ACC112 (cell line): ENCODE measurements at regions not wholly inside any gene's neighbourhood (a gene's known extent, or its start where the extent isn't known, plus 50 kb on each side); places are given as distances from the start of the nearest gene placed in this dataset.
"Not testable (repeated sequence)": the region's sequence is repeated elsewhere in the genome, so short reads cannot be mapped to it uniquely, and the experiment has no call there.

Experiments
- H2AFZ ChIP-seq: fragments of 200-600 bp; sonication (generic); one replicate; pipeline ENCODE4 v1.6.0; 2017; ENCODE audit warnings: antibody characterized with exemption, low read length; ENCODE audit not compliant: unreplicated experiment
- H3K27ac ChIP-seq: fragments of 200-600 bp; sonication (generic); 2 replicates; pipeline ENCODE4 v1.5.1; 2014; ENCODE audit warnings: low read depth, mild to moderate bottlenecking, antibody characterized with exemption, low read length, moderate library complexity
- H3K27me3 ChIP-seq: fragments of 200-600 bp; sonication (generic); 2 replicates; pipeline ENCODE4 v1.6.1; 2014; ENCODE audit warnings: mild to moderate bottlenecking, antibody characterized with exemption, low read length, moderate library complexity, mixed read lengths; ENCODE audit not compliant: insufficient read depth
- H3K36me3 ChIP-seq: fragments of 200-600 bp; sonication (generic); 2 replicates; pipeline ENCODE4 v1.6.1; 2016; ENCODE audit warnings: mild to moderate bottlenecking, antibody characterized with exemption, low read length, moderate library complexity, mixed read lengths; ENCODE audit not compliant: insufficient read depth
- H3K4me1 ChIP-seq: fragments of 200-600 bp; sonication (generic); one replicate; pipeline ENCODE4 v1.6.1; 2016; ENCODE audit warnings: low read length, mixed read lengths; ENCODE audit not compliant: insufficient read depth, unreplicated experiment, control insufficient read depth
- H3K4me3 ChIP-seq: fragments of 200-600 bp; sonication (generic); 2 replicates; pipeline ENCODE4 v1.5.1; 2014; ENCODE audit warnings: mild to moderate bottlenecking, low read depth, low read length
- H3K79me2 ChIP-seq: fragments of 200-600 bp; sonication (generic); one replicate; pipeline ENCODE4 v1.6.0; 2016; ENCODE audit warnings: low read length; ENCODE audit not compliant: control insufficient read depth, unreplicated experiment, insufficient read depth

GRCh38 chr1:228796945-228797344, 61.7 kb downstream of the RHOU start:
- not testable (repeated sequence) for H3K4me1 ChIP-seq, H2AFZ ChIP-seq, H3K4me3 ChIP-seq, H3K79me2 ChIP-seq, H3K36me3 ChIP-seq, H3K27ac ChIP-seq
- H3K27me3 ChIP-seq = peaks cover 58% of the 10 kb centered on the region

- Histone ChIP-seq H2AFZ (no peak overlapping the region), H3K4me3 (no peak overlapping the region), H3K79me2 (no peaks in the 10 kb centered on the region), H3K36me3 (no peaks in the 10 kb centered on the region), H3K27me3 (peaks cover 52% of the 10 kb centered on the region), H3K4me1 (no peaks in the 10 kb centered on the region), H3K27ac (no peak overlapping the region)
Observed at GRCh38 chr1:228798035-228798434, 62.8 kb downstream of the RHOU start.

- Histone ChIP-seq H3K27me3 (peaks cover 52% of the 10 kb centered on the region), H3K4me3 (no peak overlapping the region), H3K36me3 (no peaks in the 10 kb centered on the region), H2AFZ (no peak overlapping the region), H3K27ac (no peak overlapping the region), H3K79me2 (no peaks in the 10 kb centered on the region), H3K4me1 (no peaks in the 10 kb centered on the region)
Observed at GRCh38 chr1:228798548-228798947, 63.3 kb downstream of the RHOU start.

- Histone ChIP-seq H3K4me1 (no peaks in the 10 kb centered on the region), H2AFZ (no peak overlapping the region), H3K4me3 (no peak overlapping the region), H3K27ac (no peak overlapping the region), H3K79me2 (no peaks in the 10 kb centered on the region), H3K36me3 (no peaks in the 10 kb centered on the region), H3K27me3 (peaks cover 50% of the 10 kb centered on the region)
Observed at GRCh38 chr1:228799924-228800323, 64.6 kb downstream of the RHOU start.

GRCh38 chr1:228801068-228801467, 65.8 kb downstream of the RHOU start:
- Histone ChIP-seq H3K27me3 (peaks cover 54% of the 10 kb centered on the region), H3K4me1 (no peaks in the 10 kb centered on the region), H3K36me3 (no peaks in the 10 kb centered on the region), H3K27ac (no peak overlapping the region), H2AFZ (no peak overlapping the region), H3K79me2 (no peaks in the 10 kb centered on the region), H3K4me3 (no peak overlapping the region)

GRCh38 chr1:228802386-228803220, 67.3 kb downstream of the RHOU start:
- Histone ChIP-seq H3K27ac (no peak overlapping the region), H3K36me3 (no peaks in the 10 kb centered on the region), H3K4me1 (no peaks in the 10 kb centered on the region), H3K27me3 (peaks cover 64% of the 10 kb centered on the region), H3K79me2 (no peaks in the 10 kb centered on the region), H2AFZ (no peak overlapping the region), H3K4me3 (no peak overlapping the region)

GRCh38 chr1:228803421-228803820, 68.1 kb downstream of the RHOU start:
- H3K27ac ChIP-seq = no peak overlapping the region
- H3K79me2 ChIP-seq = no peaks in the 10 kb centered on the region
- no peak overlapping the region for H3K4me3 ChIP-seq
- peaks cover 69% of the 10 kb centered on the region for H3K27me3 ChIP-seq
- no peaks in the 10 kb centered on the region for H3K4me1 ChIP-seq
- H3K36me3 ChIP-seq = no peaks in the 10 kb centered on the region
- no peak overlapping the region for H2AFZ ChIP-seq

- H3K4me1 ChIP-seq = no peaks in the 10 kb centered on the region
- H3K27ac ChIP-seq = no peak overlapping the region
- H3K4me3 ChIP-seq = no peak overlapping the region
- H2AFZ ChIP-seq = no peak overlapping the region
- no peaks in the 10 kb centered on the region for H3K36me3 ChIP-seq
- H3K79me2 ChIP-seq = no peaks in the 10 kb centered on the region
- H3K27me3 ChIP-seq = peaks cover 69% of the 10 kb centered on the region
Observed at GRCh38 chr1:228804173-228804572, 68.9 kb downstream of the RHOU start.

GRCh38 chr1:228804640-228805413, 69.5 kb downstream of the RHOU start:
- Histone ChIP-seq H3K4me1 (no peaks in the 10 kb centered on the region), H2AFZ (no peak overlapping the region), H3K27me3 (peaks cover 64% of the 10 kb centered on the region), H3K79me2 (no peaks in the 10 kb centered on the region), H3K36me3 (no peaks in the 10 kb centered on the region), H3K27ac (no peak overlapping the region), H3K4me3 (no peak overlapping the region)

- no peaks in the 10 kb centered on the region for H3K36me3 ChIP-seq
Observed at GRCh38 chr1:228807904-228808605, 72.8 kb downstream of the RHOU start.

More at GRCh38 chr1:228807904-228808605, 72.8 kb downstream of the RHOU start:
- H2AFZ ChIP-seq = no peak overlapping the region
- no peak overlapping the region for H3K27ac ChIP-seq
- no peaks in the 10 kb centered on the region for H3K79me2 ChIP-seq
- H3K4me1 ChIP-seq = no peaks in the 10 kb centered on the region
- peaks cover 39% of the 10 kb centered on the region for H3K27me3 ChIP-seq
- H3K4me3 ChIP-seq = no peak overlapping the region
